Stimulated activated CD4-positive, alpha-beta T cell treated with anti-CD3 and anti-CD28 coated beads, Interleukin-4, amount 100 ng/mL, for 4 hours (primary cell): ENCODE measurements at regions not wholly inside any gene's neighbourhood (a gene's known extent, or its start where the extent isn't known, plus 50 kb on each side); places are given as distances from the start of the nearest gene placed in this dataset.

Experiments used
- DNase-seq, 2 experiments: peaks; one replicate each; pipeline ENCODE4 v3.0.0-alpha.2; 2020

DNA sequence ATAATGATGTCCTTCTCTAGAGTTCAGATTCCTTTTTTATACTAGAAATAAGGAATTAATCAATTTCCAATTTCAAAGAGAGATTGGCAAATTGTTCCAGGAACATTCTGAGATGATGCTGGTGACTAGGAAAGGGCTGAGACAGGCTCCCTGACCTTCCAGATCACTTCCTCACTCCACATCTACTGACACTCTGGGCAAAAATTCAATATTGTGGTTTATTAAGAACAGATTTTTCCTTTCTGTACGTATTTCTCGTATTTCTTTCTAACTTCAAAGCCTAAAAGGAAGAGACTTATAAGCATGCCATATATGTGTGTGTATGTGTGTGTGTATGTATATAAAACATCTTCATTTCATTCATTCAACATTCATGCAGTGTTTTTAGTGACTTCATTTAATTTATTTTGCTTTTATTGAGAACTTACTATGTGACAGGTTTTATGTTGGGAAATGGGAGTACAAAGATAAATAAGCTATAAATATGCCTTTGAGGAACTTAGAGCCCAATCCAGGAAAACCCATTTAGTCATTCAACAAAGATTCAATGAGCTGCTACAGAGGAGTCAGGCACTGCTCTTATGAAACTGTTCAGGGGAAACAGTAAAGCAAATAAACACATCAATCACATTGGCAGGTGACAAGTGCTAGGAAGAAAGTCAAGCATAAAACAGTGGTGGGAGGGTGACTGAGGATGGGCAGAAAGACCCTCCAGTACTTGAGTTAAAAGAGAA lies 137.9 kb downstream of the RDH14 start:
- no peak for DNase-seq

- no peak for DNase-seq
These were observed 146.6 kb downstream of the RDH14 start for GRCh38 chr2:18413676-18414396.

DNA sequence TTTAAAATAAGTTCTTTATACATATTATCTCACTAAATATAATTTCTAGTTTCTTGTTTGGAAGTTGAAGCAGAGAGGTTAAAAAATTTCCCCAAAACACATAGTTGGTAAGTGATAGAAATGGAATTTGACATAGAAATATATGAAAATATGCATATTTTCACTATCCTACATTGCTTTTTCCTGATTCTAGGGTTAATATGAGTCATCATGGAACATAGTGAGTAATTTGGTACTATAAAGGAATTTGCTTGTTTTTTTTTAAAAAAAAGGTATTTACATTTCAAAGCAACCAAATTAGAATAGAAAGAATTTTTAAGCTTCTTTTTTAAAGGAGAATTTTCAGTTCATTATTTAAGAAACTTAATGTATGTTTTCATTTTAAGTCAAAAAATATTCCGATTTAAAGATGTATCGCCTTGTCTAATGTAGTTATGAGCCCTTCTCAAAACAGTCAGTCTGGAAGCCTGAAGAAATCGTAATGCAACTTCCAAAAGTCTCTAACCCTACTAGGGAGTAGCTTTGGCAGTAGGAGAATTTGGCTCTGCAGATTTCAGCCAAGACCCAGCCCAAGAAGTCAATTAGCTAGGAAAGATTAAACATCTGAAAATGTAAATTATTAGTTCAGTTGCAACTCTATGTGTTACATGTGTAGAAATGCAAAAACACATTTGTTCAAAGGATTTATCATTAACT lies 147.3 kb downstream of the RDH14 start:
- no peak for DNase-seq

- DNase-seq: no peak
These were observed 148.8 kb downstream of the RDH14 start for GRCh38 chr2:18411626-18412025.

GRCh38 chr2:18410543-18410942 lies 149.9 kb downstream of the RDH14 start:
- DNase-seq: no peak

DNA sequence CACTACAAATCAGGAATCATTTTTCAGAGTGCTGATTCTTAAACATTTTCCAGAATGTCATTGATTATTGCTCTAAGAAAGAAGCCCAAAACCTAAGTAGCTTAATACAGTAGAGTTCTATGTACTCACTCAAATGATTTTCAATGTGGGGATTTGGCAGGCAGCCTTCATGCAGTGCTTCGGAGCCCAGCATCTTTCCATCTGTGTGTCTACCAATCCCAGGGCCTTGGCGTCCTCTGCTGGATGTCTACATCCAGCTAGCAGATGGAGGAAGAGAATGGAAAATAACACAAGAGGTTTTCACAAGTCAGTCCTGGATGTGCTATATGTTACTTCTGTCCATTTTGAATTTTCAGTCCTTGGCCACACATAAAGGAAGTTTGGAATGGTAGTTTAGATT lies 151.8 kb downstream of the RDH14 start:
- DNase-seq: no peak

GRCh38 chr2:18406219-18406618 lies 154.2 kb downstream of the RDH14 start:
- DNase-seq: no peak

GRCh38 chr2:18404708-18405107 lies 155.7 kb downstream of the RDH14 start:
- no peak for DNase-seq

DNA sequence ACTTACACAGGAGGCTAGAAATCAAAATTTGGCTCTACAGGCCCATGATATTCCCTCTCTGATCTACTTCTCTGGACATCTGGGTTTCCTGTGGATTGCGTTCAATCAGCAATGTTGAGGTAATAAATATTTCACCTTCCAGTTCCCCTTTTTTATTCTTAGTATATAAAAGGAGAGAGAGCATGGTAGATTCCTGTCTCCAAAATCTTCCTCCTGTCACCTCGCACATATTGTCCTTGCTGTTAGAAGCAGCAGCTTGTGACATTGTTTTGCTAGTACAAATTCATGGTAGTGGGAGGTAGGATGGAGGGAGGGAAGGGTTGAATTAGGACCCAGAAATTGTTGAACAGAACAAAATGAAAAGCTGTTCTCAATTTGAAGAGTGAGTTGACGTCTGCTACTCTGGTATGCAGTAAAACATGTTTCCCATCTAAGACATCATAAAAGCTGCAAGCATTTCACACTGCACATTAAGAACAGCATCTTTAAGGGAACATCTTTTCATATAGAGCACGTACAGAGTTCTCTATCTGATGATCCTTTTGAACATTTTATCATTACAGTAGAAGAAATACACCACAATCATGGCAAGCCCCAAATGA lies 156.4 kb downstream of the RDH14 start:
- DNase-seq: no peak

DNA sequence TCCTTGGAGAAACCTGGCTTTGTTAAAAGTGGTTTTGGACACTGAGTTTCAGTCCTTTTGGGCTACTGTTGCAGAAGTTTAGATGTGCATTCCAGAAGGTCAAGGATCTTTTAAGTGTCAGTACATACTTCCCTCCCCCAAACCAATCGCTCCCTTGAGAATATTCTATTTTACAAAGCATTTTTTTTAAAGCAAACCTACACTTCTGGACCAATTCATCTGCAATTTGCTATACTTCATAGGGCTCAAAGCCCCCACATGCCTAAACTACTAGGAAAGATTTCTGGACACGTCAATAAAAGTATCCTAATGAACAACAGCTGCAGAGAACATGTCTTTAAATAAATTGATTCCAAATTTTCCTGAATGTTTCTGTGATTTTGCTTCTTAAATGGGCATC lies 157.6 kb downstream of the RDH14 start:
- no peak for DNase-seq

GRCh38 chr2:18401471-18401870 lies 159.0 kb downstream of the RDH14 start:
- DNase-seq: no peak

DNA sequence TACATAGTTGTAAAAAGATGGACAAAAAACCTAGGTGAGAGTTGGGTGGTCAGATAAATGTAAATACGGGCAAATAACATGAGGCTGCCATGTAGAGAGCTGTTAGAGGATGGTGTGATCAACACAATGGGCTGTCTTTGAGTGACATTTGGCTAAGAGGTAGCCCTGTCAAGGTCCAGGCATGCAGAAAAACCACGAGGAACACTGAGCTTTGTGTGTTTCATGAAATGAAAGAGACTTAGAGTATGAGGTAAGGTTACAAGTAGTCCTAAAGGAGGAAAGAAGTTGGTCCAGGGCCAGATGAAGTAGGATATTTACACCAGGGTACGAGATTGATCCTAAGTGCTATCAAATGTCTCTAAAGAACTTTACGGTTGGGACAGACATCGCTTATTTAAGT lies 160.9 kb downstream of the RDH14 start:
- DNase-seq: no peak

GRCh38 chr2:18398833-18399232 lies 161.6 kb downstream of the RDH14 start:
- no peak for DNase-seq

DNA sequence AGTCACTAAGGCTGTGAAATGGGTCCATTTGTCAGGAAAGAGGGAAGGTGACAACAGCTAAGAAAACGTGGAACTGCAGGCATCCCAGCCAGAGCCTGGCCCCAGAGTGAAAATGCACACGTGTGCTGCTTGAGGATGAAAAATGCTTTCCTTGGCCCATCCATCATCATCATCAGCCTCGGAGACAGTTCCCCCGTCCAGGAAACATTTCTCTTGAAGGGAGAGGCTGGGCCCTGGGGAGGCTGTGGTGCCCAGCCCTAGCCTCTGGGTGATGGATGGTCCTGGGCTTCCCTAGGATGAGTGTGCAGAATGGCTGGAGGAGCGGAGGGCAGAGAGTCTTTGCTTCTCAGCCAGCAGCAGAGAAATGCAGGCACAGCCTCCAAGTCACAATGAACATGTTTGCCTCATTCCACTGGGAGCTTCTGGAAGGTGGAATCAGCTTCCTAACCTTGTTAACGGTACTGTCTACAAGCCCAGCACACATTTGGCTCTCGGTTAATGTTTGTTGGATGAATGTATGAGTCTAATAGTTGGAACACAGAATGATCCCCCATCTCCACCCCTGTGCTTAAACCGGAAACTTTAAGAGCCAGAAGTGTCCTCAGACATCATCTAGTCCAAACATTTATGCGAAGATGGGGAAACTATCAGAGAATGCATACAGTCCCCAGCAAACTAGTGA lies 164.0 kb downstream of the RDH14 start:
- DNase-seq: no peak

- DNase-seq: no peak
These were observed 164.9 kb downstream of the RDH14 start for GRCh38 chr2:18395555-18395954.

DNA sequence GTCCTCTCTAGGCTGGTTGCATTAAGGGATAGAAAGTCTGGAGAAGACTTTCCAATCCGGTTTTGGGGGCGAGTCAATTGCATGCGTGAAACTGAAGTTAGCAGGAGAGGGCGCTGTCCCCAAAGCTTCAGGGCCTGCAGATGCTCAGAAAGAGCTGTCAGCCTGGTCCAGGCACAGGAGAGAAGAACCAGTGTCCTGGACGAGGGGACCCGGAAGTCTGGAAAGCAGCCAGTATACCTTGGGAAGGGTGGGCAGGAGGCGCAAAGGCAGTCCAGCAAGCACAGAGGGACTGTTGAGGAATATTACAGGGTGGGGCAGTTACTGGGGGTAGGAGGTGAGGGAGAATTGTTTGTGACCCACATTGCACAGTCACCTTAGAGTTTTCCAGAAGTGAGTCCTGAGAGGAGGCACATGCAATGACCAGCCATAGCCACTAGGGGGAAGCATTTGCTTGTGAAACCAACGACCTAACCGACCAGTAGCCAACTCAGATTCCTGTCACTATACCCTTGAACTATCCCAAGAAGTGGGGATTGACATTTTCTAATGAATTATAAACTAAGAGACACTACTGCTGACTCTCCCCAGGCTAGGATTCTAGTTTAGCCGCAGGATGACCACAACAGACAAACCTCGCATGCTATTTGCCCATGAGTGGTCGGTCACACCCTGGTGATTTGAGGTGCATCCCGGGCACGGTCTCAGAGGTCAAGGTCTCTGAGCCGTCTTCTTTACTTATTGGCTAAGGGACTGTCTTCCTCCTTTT lies 172.8 kb downstream of the RDH14 start:
- peak; percentile 31 to 42 for DNase-seq

GRCh38 chr2:18384242-18384641 lies 176.2 kb downstream of the RDH14 start:
- no peak for DNase-seq

- no peak for DNase-seq
These were observed 179.1 kb downstream of the RDH14 start for GRCh38 chr2:18381386-18381785.

GRCh38 chr2:18380321-18380720 lies 180.1 kb downstream of the RDH14 start:
- DNase-seq: no peak

DNA sequence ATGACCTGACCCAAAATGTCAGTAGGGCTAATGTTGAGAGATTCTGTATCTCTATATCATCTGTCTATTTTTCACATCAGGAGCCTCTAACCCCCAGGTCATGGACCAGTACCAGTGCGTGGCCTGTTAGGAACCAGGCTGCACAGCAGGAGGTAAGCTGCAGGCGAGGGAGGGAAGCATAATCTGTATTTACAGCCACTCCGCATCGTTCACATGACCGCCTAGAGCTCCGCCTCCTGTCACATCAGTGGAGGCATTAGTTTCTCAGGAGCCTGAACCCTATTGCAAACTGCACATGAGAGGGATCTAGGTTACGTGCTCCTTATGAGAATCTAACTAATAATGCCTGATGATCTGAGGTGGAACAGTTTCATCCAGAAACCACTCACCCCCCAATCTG lies 180.6 kb downstream of the RDH14 start:
- DNase-seq: no peak

- DNase-seq: no peak
These were observed 182.3 kb downstream of the RDH14 start for GRCh38 chr2:18378020-18378653.

GRCh38 chr2:18376936-18377335 lies 183.5 kb downstream of the RDH14 start:
- no peak for DNase-seq
